Amniotic stem cell (primary cell): ENCODE measurements at regions not wholly inside any gene's neighbourhood (a gene's known extent, or its start where the extent isn't known, plus 50 kb on each side); places are given as distances from the start of the nearest gene placed in this dataset.
"Not testable (repeated sequence)": the region's sequence is repeated elsewhere in the genome, so short reads cannot be mapped to it uniquely, and the experiment has no call there.

Experiments used
- DNase-seq: peaks from one replicate; lab custom pipeline; 2025; lab: John Stamatoyannopoulos, UW

GRCh38 chr14:34173916-34174315 lies 223.0 kb upstream of the EGLN3 start:
- no peak for DNase-seq

GRCh38 chr14:34172550-34173368 lies 221.9 kb upstream of the EGLN3 start:
- DNase-seq, result no peak

GRCh38 chr14:34172173-34172451 lies 221.2 kb upstream of the EGLN3 start:
- DNase-seq, result no peak

GRCh38 chr14:34171431-34172172 lies 220.7 kb upstream of the EGLN3 start:
- DNase-seq, result no peak

- DNase-seq, result no peak
Measured at GRCh38 chr14:34170882-34171281, 220.0 kb upstream of the EGLN3 start.

GRCh38 chr14:34169561-34169960 lies 218.7 kb upstream of the EGLN3 start:
- no peak for DNase-seq

- no peak for DNase-seq
Measured at GRCh38 chr14:34168656-34169055, 217.8 kb upstream of the EGLN3 start.

GRCh38 chr14:34165847-34166350 lies 215.0 kb upstream of the EGLN3 start:
- no peak for DNase-seq

- no peak for DNase-seq
Measured at GRCh38 chr14:34164162-34164864, 213.4 kb upstream of the EGLN3 start.

- DNase-seq, result no peak
Measured at GRCh38 chr14:34161351-34162082, 210.6 kb upstream of the EGLN3 start.

- no peak for DNase-seq
Measured at GRCh38 chr14:34160619-34161018, 209.7 kb upstream of the EGLN3 start.

GRCh38 chr14:34157651-34158050 lies 206.8 kb upstream of the EGLN3 start:
- no peak for DNase-seq

- DNase-seq, result no peak
Measured at GRCh38 chr14:34147461-34147860, 196.6 kb upstream of the EGLN3 start.

- not testable (repeated sequence) for DNase-seq
Measured at GRCh38 chr14:34140127-34140526, 189.3 kb upstream of the EGLN3 start.

GRCh38 chr14:34139160-34140121 lies 188.6 kb upstream of the EGLN3 start:
- not testable (repeated sequence) for DNase-seq

- no peak for DNase-seq
Measured at GRCh38 chr14:34138175-34138574, 187.3 kb upstream of the EGLN3 start.

- no peak for DNase-seq
Measured at GRCh38 chr14:34137001-34137745, 186.3 kb upstream of the EGLN3 start.

- DNase-seq, result no peak
Measured at GRCh38 chr14:34135492-34135891, 184.6 kb upstream of the EGLN3 start.

GRCh38 chr14:34134484-34134883 lies 183.6 kb upstream of the EGLN3 start:
- no peak for DNase-seq

- no peak for DNase-seq
Measured at GRCh38 chr14:34129927-34130552, 179.2 kb upstream of the EGLN3 start.
